Neural cell (in vitro differentiated cells): ENCODE measurements at regions not wholly inside any gene's neighbourhood (a gene's known extent, or its start where the extent isn't known, plus 50 kb on each side); places are given as distances from the start of the nearest gene placed in this dataset.

ENCODE experiments used
- H2AFZ ChIP-seq: fragments of 200-600, 300-800 bp; sonication (generic), shearing (Covaris generic); 2 replicates; pipeline ENCODE4 v1.6.0; 2014; ENCODE audit warnings: low read depth, mild to moderate bottlenecking, antibody characterized with exemption, low read length, moderate library complexity
- H3F3A ChIP-seq: fragments of 200-600 bp; shearing (Covaris generic); 2 replicates; pipeline ENCODE4 v1.6.1; 2016; ENCODE audit warnings: mild to moderate bottlenecking, moderate library complexity, mixed read lengths, antibody characterized with exemption, low read length; ENCODE audit not compliant: insufficient read depth, poor library complexity, severe bottlenecking
- H3K27ac ChIP-seq: fragments of 200-600, 300-800 bp; sonication (generic), shearing (Covaris generic); 2 replicates; pipeline ENCODE4 v1.5.1; 2014; ENCODE audit warnings: mild to moderate bottlenecking, low read length, moderate library complexity
- H3K27me3 ChIP-seq: fragments of 300-800, 200-600 bp; sonication (generic), shearing (Covaris generic); 2 replicates; pipeline ENCODE4 v1.6.0; 2014; ENCODE audit warnings: mild to moderate bottlenecking, low read depth, low read length, moderate library complexity; ENCODE audit not compliant: insufficient read depth
- H3K36me3 ChIP-seq: fragments of 300-800, 200-600 bp; sonication (generic), shearing (Covaris generic); 2 replicates; pipeline ENCODE4 v1.5.1; 2014; ENCODE audit warnings: mild to moderate bottlenecking, antibody characterized with exemption, low read length, moderate library complexity; ENCODE audit not compliant: insufficient read depth
- H3K4me2 ChIP-seq: fragments of 300-800, 200-600 bp; sonication (generic), shearing (Covaris generic); 2 replicates; pipeline ENCODE4 v1.6.0; 2014; ENCODE audit warnings: mild to moderate bottlenecking, low read length
- H3K4me3 ChIP-seq: fragments of 300-800, 200-600 bp; sonication (generic), shearing (Covaris generic); 2 replicates; pipeline ENCODE4 v1.5.1; 2014; ENCODE audit warnings: mild to moderate bottlenecking, low read length, moderate library complexity
- H3K79me2 ChIP-seq: fragments of 200-600 bp; shearing (Covaris generic); replicated peaks from 2 replicates; pipeline ENCODE4 v1.6.0; 2014; ENCODE audit warnings: mild to moderate bottlenecking, low read length, moderate library complexity; ENCODE audit not compliant: insufficient read depth
- H3K9ac ChIP-seq: fragments of 300-800, 200-600 bp; sonication (generic), shearing (Covaris generic); 2 replicates; pipeline ENCODE4 v1.6.1; 2016; ENCODE audit warnings: mild to moderate bottlenecking, low read length, mixed read lengths
- H3K9me2 ChIP-seq: fragments of 200-600 bp; shearing (Covaris generic); 2 replicates; pipeline ENCODE4 v1.6.1; 2016; ENCODE audit warnings: mild to moderate bottlenecking, low read length, mixed read lengths; ENCODE audit not compliant: insufficient read depth
- H3K9me3 ChIP-seq: fragments of 200-600, 300-800 bp; sonication (generic), shearing (Covaris generic); 2 replicates; pipeline ENCODE4 v1.6.1; 2016; ENCODE audit warnings: mild to moderate bottlenecking, mixed run types, low read length, moderate library complexity, mixed read lengths
- H4K20me1 ChIP-seq: fragments of 200-600 bp; shearing (Covaris generic); 2 replicates; pipeline ENCODE4 v1.6.1; 2016; ENCODE audit warnings: mild to moderate bottlenecking, mixed run types; ENCODE audit not compliant: insufficient read depth
- CTCF ChIP-seq: fragments of 450-650 bp; IDR thresholded peaks from 2 replicates; pipeline ENCODE4 v1.5.1; 2014; ENCODE audit warnings: antibody characterized with exemption, mild to moderate bottlenecking, moderate library complexity; ENCODE audit not compliant: poor library complexity, severe bottlenecking
- EP300 ChIP-seq: fragments of 450-650 bp; conservative IDR thresholded peaks from 2 replicates; pipeline ENCODE4 v1.6.1; 2014; ENCODE audit warnings: antibody characterized with exemption, mild to moderate bottlenecking, moderate library complexity; ENCODE audit not compliant: poor library complexity, severe bottlenecking
- EZH2 ChIP-seq: fragments of 200-600, 300-800 bp; shearing (Covaris generic), sonication (generic); IDR thresholded peaks from 2 replicates; pipeline ENCODE4 v1.6.1; 2014; ENCODE audit warnings: antibody characterized with exemption, low read length, borderline replicate concordance, mild to moderate bottlenecking; ENCODE audit not compliant: insufficient read depth, poor library complexity, severe bottlenecking
- MXI1 ChIP-seq: fragments of 450-650 bp; conservative IDR thresholded peaks from 2 replicates; pipeline ENCODE4 v1.6.1; 2014; ENCODE audit warnings: antibody characterized with exemption, mild to moderate bottlenecking; ENCODE audit not compliant: poor library complexity, severe bottlenecking
- RAD21 ChIP-seq: fragments of 450-650 bp; conservative IDR thresholded peaks from 2 replicates; pipeline ENCODE4 v1.6.1; 2014; ENCODE audit warnings: antibody characterized with exemption, mild to moderate bottlenecking, moderate library complexity
- REST ChIP-seq: IDR thresholded peaks from 2 replicates; pipeline ENCODE4 v1.6.1; 2012; ENCODE audit warnings: borderline replicate concordance
- SMC3 ChIP-seq: fragments of 450-650 bp; conservative IDR thresholded peaks from 2 replicates; pipeline ENCODE4 v1.6.1; 2014; ENCODE audit warnings: antibody characterized with exemption, mild to moderate bottlenecking, moderate library complexity; ENCODE audit not compliant: poor library complexity

- Histone ChIP-seq H3K9me2 (no peaks in the 10 kb centered on the region), H4K20me1 (no peaks in the 10 kb centered on the region), H3K4me2 (no peak overlapping the region), H3F3A (no peaks in the 10 kb centered on the region), H3K4me3 (no peak overlapping the region), H3K36me3 (no peaks in the 10 kb centered on the region), H2AFZ (no peak overlapping the region), H3K27ac (no peak overlapping the region), H3K27me3 (no peaks in the 10 kb centered on the region), H3K9ac (no peak overlapping the region), H3K79me2 (no peaks in the 10 kb centered on the region), H3K9me3 (no peaks in the 10 kb centered on the region)
- TF ChIP-seq REST (no peak), EP300 (no peak), EZH2 (no peak)
These were observed 309.9 kb downstream of the GPAM start for GRCh38 chr10:111873621-111874135.

GRCh38 chr10:111874576-111874975 is 309.0 kb downstream of the GPAM start:
- no peak for TF ChIP-seq REST
- TF ChIP-seq RAD21: no peak
- TF ChIP-seq EP300: no peak
- no peak for TF ChIP-seq MXI1
- TF ChIP-seq CTCF: no peak
- no peak for TF ChIP-seq SMC3
- H4K20me1 ChIP-seq: no peaks in the 10 kb centered on the region

More at GRCh38 chr10:111874576-111874975, 309.0 kb downstream of the GPAM start:
- H3K9me2 ChIP-seq: no peaks in the 10 kb centered on the region
- H3K9me3 ChIP-seq: no peaks in the 10 kb centered on the region
- H2AFZ ChIP-seq: no peak overlapping the region
- no peaks in the 10 kb centered on the region for H3K79me2 ChIP-seq
- no peak overlapping the region for H3K4me3 ChIP-seq
- no peak overlapping the region for H3K9ac ChIP-seq
- no peak overlapping the region for H3K27ac ChIP-seq
- H3K36me3 ChIP-seq: no peaks in the 10 kb centered on the region
- no peaks in the 10 kb centered on the region for H3F3A ChIP-seq
- no peak overlapping the region for H3K4me2 ChIP-seq
- no peaks in the 10 kb centered on the region for H3K27me3 ChIP-seq
